NCI-H345 treated with DMSO at 0.1 percent for 48 hours (cell line): ENCODE measurements at regions not wholly inside any gene's neighbourhood (a gene's known extent, or its start where the extent isn't known, plus 50 kb on each side); places are given as distances from the start of the nearest gene placed in this dataset.
"Not testable (repeated sequence)": the region's sequence is repeated elsewhere in the genome, so short reads cannot be mapped to it uniquely, and the experiment has no call there.

Source experiments
- DNase-seq: peaks from one replicate; lab custom pipeline; 2025; ENCODE audit not compliant: unreplicated experiment; lab: John Stamatoyannopoulos, UW

DNA sequence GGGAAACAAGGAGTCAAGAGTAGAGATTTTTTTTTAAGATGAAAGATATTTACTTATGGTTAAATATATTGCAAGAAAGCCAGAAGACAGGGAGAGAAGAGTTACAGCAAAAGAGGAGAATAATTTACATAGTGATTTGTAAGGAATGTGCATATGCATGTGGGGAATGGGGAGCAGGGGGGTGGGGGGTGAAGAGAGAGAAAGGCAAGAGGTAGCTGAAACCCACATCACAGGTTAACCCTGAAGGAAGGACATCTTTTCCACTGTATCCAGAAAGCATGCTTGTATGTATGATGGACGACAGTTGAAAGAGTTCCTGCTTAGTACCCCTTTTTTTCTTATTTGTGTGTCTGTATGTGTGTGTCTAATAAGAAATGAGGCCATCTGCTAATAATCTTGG lies 371.9 kb downstream of the RAD51AP2 start:
- DNase-seq: no peak

DNA sequence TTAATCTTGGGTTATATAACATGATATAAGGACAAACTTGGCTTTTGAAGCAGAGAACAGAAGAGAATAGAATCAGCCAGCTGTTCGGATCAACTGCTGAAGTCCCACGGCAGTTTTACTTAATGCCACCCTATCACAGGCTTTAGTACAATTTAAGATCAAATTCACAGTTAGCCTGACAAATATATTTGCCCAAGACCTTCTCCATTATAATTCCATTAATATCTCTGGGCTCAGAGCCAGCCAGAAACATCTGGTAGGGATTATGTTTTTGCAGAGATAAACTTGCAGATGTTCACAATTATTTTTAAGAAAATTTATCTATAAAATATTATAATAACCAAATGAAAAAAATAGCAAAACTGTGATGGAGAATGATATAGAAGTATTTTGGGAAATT lies 381.4 kb downstream of the RAD51AP2 start:
- DNase-seq: no peak

DNA sequence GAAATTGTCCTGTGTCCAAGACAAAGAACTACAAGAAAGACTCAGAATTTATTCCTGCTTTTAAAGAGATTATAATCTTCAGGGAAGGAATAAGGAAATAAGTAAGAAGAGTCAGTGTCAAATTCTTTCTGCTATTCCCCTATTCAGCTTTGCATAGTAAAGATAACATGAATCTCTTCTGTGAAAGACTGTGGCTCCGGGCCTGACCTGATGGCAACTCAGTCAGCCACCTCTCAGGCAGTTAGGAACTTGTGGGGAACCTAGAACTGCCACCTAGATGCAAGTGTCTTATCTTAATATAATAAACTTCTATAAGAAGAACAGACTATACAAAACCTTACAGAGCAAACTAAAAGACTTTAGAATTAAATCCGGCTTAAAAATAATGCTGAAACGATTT lies 382.0 kb downstream of the RAD51AP2 start:
- DNase-seq: no peak

DNA sequence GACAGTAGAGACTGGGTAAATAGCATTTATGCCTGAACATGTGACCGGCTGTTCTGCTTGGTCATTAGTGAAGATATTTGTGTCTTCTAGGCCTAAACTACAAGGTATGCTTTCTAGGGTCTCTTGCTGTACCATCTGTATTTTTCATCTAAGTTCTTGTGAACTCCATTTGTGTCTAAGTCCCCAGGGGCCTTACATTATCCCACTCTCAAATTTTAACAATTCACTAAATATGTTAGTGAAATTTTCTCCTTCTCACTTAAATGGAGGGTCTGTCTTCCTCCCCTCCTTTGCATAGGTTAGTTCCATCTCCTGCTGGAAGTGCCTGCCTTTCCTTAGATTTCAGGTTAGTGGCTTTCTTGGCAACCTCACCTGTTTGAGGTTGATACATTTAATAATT lies 382.6 kb downstream of the RAD51AP2 start:
- DNase-seq: no peak

DNA sequence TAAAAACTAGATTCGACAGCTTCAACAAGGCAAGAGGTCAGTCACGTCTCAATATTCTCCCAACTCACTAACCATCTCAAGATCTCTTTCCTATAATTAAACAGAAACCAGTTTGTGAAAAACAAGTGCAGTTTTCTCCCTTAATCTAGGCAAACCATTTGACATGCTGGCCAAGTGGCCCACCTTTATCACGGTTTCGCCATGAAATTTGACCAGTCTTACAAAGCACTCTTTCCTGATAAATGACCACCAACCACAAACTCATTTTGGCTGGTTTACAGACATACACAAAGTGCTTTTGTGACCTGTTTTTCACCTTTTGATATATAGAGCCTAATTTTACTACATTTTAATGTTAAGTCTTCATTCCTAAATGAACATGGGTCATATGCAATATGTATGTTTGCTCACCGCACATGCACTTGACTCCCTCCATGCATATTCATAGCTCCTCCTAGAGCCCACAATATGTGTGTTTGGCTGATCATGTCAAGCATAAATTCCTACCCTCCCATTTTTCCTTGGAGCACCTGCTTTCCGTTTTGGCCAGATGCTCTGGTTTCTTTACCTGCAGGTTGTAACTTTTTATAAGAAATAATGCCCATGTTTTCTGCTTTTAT lies 385.1 kb downstream of the RAD51AP2 start:
- no peak for DNase-seq

DNA sequence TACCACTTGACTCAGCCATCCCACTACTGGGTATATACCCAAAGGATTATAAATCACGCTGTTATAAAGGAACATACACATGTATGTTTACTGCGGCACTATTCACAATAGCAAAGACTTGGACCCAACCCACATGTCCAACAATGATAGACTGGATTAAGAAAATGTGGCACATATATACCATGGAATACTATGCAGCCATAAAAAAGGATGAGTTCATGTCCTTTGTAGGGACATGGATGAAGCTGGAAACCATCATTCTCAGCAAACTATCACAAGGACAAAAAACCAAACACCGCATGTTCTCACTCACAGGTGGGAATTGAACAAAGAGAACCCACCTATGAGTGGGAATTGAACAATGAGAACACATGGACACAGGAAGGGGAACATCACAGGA lies 387.6 kb downstream of the RAD51AP2 start:
- not testable (repeated sequence) for DNase-seq

DNA sequence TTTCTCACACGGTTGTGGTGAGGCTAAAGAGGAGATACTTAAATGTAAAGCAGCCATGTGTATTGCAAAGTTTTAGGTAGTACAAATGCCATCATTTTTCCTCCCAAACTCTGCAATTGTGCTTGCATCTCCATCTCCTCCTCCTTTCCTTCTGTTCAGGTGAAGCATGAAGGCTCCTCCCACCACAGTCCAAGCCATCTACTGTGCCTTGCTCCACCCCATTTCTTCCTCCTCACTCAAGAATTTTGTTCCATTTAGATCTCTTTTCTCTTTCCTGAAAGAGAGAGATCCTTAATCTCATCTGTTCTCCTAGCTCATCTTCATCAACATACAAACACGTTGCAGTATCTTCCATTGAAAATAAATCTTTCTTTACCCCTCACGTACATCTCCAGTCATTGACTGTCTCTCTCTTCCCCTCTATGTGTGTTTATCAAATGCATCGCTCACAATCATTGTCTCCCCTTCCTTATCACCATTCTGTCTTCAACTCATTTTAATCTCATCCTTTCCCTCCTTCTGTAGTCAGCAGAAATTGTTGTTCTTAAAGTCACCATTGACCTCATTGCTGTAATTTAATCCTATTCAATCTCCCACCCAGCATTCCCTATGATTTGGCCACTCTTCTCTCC lies 392.1 kb downstream of the RAD51AP2 start:
- DNase-seq: no peak

DNA sequence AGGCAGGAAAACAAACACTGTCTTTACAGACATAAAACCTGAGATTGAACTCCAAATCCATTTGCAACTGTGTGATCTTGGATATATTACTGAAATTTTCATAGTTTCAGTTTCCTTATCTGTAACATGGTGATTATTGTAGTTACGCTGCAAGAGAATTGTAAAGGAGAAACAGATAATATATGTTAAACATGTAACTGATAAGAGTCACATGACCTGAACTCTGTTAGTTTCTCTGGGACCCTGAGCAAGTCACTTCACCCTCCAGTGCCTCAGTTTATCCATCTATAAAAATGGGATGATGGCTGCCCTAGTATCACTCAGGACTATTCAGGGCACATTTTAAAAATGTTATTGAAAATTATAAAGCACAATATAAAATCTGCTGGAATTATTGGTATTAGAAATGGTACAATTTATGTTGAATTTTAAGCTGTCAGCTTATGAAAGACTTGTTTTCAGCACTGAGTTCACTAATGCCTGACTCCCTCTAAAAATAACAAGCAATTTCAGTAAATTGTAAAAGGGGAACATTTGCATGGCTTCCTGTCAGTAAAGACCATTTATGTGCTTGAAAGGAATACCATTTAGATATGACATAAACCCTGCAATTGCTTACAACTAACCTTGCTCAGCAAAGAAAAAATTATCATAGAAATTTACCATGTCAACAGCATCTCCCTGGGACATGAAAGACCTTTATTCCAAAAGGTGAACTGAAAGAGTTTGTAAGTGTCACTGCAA lies 393.5 kb downstream of the RAD51AP2 start:
- DNase-seq: no peak

DNA sequence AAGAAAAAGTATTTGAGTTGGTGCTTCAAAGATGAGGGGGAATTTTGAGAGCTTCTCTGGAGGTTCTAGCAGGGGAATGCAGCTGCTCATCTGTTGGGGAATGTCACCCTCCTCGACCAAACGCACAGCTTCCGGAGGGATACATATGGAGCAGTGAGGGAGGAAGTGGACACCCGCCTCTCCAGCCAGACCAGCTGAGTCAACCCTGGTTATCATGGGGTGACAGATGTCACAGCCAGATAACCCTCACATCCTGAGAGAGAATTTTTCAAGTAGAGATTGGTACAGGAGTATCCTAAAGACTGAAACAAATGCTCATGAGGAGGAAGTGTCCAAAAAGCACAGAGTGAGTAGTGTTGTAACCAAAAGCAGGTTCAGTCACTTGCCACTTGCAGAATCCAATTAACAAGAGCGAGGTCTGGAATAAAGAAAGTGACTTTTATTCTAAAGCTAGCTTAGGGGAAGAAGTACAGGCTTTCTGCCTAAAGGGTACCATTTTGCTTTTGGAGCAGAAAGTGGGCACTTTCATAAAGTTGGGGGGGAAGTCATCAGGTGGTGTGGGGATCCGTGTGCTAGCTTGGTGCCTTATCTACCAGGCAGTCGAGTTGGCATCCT lies 395.2 kb downstream of the RAD51AP2 start:
- no peak for DNase-seq

DNA sequence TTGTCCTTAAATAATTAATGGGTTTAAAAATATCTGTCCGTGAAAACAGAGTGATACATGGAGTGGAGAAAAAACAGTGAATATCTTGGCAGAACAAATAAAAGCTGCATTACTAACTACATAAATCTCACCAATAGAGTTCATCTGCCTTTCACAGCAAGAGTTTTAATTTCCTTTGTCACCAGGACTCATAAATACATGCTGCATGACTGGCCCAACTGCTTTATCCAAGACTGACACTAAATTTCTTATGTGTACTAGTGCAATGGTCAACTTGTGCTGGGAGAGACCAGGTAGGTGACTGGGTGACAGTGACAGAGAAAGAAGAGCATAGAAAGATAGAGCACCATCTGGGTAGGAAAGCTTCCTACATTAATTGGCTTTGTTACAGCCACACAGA lies 402.8 kb downstream of the RAD51AP2 start:
- no peak for DNase-seq

DNA sequence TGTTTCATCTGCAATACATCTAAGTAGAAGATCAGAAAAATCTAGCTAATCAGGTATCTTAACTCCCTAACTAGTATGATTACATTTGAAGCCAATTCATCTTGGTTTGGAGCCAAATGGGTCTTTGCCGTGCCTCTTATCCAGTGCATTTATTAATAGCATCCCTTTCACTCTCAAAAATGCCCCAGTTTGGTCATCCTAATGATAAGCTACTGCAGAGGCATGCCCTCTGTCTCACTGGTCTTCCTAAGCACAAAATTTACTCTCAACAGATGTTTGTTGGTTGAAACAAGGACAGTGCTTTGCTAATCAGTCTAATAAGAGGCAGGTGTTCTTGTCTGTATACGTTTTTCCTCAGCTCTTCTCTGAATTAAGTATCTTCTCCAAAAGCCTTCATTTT lies 403.2 kb downstream of the RAD51AP2 start:
- DNase-seq: no peak

DNA sequence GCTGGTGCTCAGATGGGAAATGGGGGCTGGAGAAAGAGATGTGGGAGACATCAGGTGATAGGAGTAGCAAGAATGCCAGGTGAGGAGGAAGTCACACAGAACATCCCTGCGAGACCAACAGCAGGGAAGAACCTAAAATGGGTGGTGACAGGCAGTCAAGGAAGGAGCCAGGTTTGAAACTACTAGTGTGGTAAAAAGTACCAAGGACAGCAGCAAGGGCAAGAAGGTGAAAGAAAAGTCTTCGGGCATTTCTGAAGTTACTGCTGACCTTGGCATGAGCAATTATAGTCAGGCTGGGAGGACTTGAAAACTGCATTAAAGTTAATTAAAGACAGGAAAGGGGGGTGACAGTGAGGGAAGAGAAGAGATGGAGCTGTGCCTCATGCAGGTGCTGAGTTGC lies 410.4 kb downstream of the RAD51AP2 start:
- no peak for DNase-seq

DNA sequence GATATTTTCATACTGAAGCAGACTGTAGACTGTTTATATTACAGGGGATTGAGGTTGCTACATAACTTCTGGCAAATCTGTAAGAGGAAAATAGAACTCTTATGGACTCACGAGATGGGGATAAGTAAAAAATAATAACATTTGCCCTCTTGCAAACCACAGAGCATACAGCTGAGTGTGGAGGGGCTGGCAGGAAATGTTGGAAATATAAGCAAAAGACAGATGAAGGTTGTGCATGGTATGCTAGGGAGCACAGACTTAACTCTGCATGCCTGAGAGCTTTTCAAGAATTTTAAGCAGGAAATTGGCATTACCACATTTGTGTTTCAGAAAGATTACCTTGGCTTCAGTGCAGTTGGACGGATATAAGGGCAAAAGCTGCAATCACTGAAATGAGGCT lies 411.1 kb downstream of the RAD51AP2 start:
- DNase-seq: no peak

DNA sequence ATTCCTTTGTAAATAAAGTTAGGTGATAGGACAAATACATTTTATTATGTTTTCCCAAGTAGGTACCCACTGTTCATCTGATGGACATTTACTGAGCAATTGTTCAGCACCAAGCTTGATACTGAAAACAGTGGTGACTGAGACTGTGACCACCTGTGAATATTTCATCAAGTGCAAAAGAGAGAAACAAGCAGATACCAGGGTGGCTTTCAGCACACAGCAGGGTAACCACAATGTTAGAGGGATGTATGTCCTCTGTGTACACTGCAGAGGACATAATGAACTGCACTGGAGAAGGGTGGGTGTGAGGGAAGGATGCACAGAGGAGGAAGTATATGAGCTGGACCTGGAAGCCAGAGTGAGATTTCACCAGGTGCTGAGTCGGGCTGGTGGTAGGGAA lies 411.8 kb downstream of the RAD51AP2 start:
- DNase-seq: no peak

DNA sequence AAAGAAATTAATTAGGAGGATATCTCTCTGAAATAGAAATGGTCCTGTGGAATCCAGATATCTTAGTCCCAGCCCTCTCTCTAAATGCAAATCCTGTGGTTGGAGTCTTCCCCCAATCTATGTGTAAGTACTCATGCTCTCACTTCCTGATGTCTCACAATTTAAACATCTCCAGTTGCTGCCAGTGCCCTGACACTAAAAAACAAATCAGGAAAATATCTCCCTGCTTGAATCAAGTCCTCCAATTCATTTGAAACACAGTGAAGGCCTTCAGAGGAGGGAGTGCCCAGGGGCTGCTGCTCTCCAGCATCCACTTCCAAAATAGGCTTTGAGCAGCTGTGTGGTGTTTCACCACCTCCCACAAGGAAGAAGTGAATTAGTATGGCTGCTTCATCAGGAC lies 413.8 kb downstream of the RAD51AP2 start:
- no peak for DNase-seq

DNA sequence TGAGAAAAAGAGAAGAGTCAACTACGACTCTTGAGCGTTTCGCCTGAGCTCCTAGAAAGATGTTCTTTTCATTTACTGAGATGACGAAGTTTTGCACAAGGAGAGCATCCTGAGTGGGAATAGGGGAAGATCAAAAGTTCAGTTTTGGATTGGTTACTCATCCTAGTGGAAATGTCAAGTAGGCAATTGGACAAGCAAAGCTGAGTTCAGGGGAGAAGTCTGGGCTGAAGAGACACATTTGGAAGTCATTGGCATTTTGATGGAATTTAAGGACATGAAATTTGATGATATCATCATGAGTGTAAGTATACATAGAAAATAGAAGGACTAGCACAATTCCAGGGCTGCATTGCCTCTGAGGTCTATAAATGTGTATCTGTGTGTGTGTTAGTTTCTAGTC lies 416.6 kb downstream of the RAD51AP2 start:
- DNase-seq: no peak

DNA sequence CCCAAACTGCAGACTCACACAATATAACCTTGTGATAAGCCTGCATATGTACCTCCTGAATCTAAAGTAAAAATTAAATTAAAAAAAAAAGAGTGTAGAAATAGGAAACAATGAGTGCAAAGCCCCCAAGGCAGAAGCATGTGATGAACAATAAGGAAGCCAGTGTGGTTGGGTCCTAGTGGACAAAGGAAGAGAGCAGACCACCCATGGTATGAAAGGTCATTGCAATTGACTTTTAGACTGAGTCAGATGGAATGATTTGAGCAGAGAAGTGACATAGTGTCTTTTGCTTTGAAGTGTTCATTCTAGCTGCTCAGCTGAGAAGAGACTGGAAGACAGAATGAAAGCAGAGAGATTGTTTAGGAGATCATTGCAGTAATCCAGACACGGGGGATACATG lies 417.1 kb downstream of the RAD51AP2 start:
- no peak for DNase-seq

DNA sequence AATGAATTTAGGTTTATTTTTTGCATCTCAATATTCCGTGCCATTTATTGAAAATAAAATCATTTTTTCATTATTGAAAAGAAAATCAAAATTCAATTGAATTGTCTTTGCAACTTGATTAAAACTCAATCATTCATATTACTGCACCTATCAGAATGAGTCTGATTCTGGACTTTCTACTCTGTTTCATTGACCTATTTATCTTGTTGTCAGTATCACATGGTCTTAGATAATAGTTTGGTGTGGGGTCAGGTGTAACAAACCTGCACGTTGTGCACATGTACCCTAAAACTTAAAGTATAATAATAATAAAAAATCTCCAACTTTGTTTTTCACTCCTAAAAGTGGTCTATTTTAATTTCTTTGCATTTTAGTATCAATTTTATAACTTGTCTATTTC lies 422.9 kb downstream of the RAD51AP2 start:
- DNase-seq: no peak

DNA sequence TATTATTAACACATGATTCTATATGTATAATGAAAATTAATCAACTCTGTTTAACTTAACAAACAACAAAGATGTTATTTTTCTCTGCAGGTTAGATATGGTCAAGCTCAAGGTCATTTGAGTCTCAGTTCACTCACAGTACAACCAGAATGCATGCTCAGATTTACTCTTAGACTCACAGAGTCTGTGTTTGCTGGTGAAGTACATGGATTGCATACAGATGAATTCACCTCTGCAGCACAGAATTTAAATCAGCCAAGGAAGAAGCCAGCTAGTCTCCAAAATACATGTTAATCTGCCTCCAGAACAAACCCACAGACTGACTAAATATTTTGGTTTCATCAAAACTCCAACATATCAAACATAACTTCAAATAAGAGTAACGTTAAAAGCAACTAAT lies 424.5 kb downstream of the RAD51AP2 start:
- DNase-seq: no peak

DNA sequence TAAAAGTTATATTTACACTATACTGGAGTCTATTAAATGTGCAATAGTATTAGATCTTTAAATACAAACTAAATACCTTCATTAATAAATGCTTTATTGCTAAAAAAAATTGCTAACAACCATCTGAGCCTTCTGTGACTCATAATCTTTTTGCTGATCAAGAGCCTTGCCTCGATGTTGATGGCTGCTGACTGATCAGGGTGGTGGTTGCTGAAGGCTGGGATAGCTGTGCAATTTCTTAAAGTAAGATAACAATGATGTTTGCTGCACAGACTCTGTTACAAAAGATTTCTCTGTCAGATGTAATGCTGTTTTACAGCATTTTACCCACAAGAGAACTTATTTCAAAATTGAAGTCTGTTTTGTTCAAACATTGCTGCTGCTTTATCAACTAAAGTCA lies 421.4 kb upstream of the CYRIA start:
- DNase-seq: no peak

DNA sequence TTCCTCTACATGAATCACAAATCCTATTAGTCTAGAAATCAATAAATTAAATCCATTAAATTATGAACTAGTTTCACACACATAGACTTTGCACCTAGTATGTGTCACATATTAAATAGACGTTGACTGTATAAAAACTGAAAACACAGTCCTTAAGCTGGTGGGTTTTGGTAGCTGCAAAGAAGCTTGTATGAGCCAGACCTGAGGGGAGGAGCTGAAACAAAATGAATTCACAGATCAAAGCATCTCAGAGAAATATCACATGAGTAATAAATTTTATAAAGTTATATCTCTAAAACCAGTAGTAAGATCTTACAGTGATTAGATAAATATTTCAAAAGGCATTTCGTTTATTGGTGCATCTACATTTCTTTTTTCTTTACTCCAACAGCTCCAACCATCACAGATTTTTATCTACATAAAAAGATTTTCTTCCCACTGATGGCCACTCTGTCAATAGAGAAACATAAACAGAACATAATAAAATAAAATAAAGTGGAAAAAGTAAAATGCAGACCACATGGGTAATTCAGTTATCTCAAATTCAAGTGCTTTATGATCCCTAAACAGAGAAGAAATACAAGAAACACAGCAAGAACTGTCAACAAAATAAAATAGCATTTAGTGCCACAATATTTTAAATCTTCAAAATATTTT lies 420.0 kb upstream of the CYRIA start:
- no peak for DNase-seq

DNA sequence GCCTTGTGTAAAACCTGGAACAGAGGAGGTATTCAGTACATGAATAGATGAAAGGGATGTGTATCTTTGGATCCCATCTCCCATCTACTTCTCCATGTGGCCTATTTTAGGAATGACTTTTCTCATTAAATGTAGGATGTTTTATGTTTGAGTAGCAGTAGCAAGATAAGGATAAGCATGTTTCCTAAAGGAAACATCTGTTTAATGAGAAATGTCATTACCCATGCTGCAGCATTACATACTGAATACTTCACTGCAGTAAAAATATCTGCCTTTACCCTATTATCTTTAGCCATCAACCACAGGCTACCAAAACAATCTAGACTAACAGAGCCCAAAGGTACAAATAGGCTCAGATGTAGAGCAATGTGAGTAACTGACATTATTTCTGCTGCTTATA lies 419.2 kb upstream of the CYRIA start:
- DNase-seq: no peak
